Smooth muscle cell (in vitro differentiated cells): ENCODE measurements at regions not wholly inside any gene's neighbourhood (a gene's known extent, or its start where the extent isn't known, plus 50 kb on each side); places are given as distances from the start of the nearest gene placed in this dataset.

ENCODE experiments used
- DNase-seq: peaks from one replicate; lab custom pipeline; 2025; ENCODE audit not compliant: unreplicated experiment; lab: John Stamatoyannopoulos, UW
- H2AFZ ChIP-seq: fragments of 200-600 bp; sonication (generic); 2 replicates; pipeline ENCODE4 v1.6.0; 2016; ENCODE audit warnings: antibody characterized with exemption, low read depth, mild to moderate bottlenecking
- H3F3A ChIP-seq: fragments of 200-600 bp; sonication (generic); 2 replicates; pipeline ENCODE4 v1.6.0; 2017; ENCODE audit warnings: antibody characterized with exemption, low read depth
- H3K27ac ChIP-seq: fragments of 200-600 bp; sonication (generic); 2 replicates; pipeline ENCODE4 v1.5.1; 2016; ENCODE audit warnings: low read depth, mild to moderate bottlenecking
- H3K27me3 ChIP-seq: fragments of 200-600 bp; sonication (generic); 2 replicates; pipeline ENCODE4 v1.6.1; 2016; ENCODE audit warnings: low read depth, mild to moderate bottlenecking
- H3K36me3 ChIP-seq: fragments of 200-600 bp; sonication (generic); 2 replicates; pipeline ENCODE4 v1.5.1; 2016; ENCODE audit warnings: low read depth
- H3K4me1 ChIP-seq: fragments of 200-600 bp; sonication (generic); 2 replicates; pipeline ENCODE4 v1.5.1; 2016; ENCODE audit warnings: low read depth
- H3K4me2 ChIP-seq: fragments of 200-600 bp; sonication (generic); 2 replicates; pipeline ENCODE4 v1.6.0; 2016; ENCODE audit warnings: mild to moderate bottlenecking
- H3K4me3 ChIP-seq: fragments of 200-600 bp; sonication (generic); 2 replicates; pipeline ENCODE4 v1.5.1; 2016; ENCODE audit warnings: mild to moderate bottlenecking
- H3K79me2 ChIP-seq: fragments of 200-600 bp; sonication (generic); 2 replicates; pipeline ENCODE4 v1.6.0; 2016; ENCODE audit warnings: low read depth, mild to moderate bottlenecking
- H3K9ac ChIP-seq: fragments of 200-600 bp; sonication (generic); 2 replicates; pipeline ENCODE4 v1.6.0; 2016; ENCODE audit warnings: low read depth
- H3K9me3 ChIP-seq: fragments of 200-600 bp; sonication (generic); replicated peaks from 2 replicates; pipeline ENCODE4 v1.5.1; 2016; ENCODE audit warnings: low read depth
- H4K20me1 ChIP-seq: fragments of 200-600 bp; sonication (generic); 2 replicates; pipeline ENCODE4 v1.6.0; 2016; ENCODE audit warnings: low read depth
- WGBS: methylation state at CpG from one replicate; pipeline ENCODE4 v1.1.7; 2016; ENCODE audit warnings: low lambda C conversion rate; 5-methylcytosine and 5-hydroxymethylcytosine counted together
- TF ChIP-seq, protein P1 (sequence below): fragments of 200-600 bp; sonication (generic); IDR thresholded peaks from 2 replicates; pipeline ENCODE4 v1.5.1; 2017; ENCODE audit warnings: borderline replicate concordance, mild to moderate bottlenecking, antibody characterized with exemption; ENCODE audit not compliant: insufficient read depth, poor library complexity, severe bottlenecking

DNA sequence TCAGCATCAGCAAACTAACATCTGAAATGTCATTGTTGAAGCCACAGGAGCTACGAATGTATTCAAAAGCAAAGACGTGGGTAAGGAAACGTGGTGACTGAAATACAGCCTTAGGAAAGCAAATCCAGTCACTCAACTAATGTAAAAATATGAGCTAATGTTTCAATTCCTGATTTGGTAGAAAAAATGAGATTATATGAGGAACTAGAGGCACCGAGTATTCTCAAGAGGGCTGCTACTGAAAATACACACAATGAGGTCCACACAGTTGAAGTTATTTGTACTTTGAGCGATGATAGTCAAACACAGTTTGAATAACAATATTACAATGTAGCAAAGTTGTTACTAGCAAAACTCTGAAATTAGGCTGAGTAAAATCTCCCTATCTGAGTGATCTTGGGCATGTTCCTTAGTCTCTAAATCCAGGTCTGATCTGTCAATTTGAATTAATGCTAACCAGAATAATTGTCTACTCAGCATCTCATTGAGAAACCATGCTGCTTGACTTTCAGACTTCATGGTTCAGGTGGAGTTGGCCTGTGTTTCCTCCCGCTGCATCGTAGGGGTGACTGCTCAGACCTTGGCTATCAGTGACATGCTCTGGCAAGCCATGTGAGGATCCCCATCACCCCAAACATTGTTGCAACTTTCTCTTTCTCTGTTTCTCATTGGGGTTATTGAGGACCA is 467.1 kb upstream of the SOX5 start:
- Histone ChIP-seq H3K27ac (no peak overlapping the region), H3K9ac (no peak overlapping the region), H3F3A (no peaks in the 10 kb centered on the region), H3K79me2 (peaks cover 40% of the 10 kb centered on the region), H3K4me1 (peaks cover 3% of the 10 kb centered on the region), H2AFZ (no peak overlapping the region), H3K4me3 (no peak overlapping the region), H4K20me1 (no peaks in the 10 kb centered on the region), H3K27me3 (no peaks in the 10 kb centered on the region), H3K9me3 (no peaks in the 10 kb centered on the region), H3K36me3 (no peaks in the 10 kb centered on the region), H3K4me2 (no peak overlapping the region)
- 88% methylated on average over 7 of the region's 7 CpGs for WGBS
- TF ChIP-seq, protein P1, sequence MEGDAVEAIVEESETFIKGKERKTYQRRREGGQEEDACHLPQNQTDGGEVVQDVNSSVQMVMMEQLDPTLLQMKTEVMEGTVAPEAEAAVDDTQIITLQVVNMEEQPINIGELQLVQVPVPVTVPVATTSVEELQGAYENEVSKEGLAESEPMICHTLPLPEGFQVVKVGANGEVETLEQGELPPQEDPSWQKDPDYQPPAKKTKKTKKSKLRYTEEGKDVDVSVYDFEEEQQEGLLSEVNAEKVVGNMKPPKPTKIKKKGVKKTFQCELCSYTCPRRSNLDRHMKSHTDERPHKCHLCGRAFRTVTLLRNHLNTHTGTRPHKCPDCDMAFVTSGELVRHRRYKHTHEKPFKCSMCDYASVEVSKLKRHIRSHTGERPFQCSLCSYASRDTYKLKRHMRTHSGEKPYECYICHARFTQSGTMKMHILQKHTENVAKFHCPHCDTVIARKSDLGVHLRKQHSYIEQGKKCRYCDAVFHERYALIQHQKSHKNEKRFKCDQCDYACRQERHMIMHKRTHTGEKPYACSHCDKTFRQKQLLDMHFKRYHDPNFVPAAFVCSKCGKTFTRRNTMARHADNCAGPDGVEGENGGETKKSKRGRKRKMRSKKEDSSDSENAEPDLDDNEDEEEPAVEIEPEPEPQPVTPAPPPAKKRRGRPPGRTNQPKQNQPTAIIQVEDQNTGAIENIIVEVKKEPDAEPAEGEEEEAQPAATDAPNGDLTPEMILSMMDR = no peak
- DNase-seq = no peak

DNA sequence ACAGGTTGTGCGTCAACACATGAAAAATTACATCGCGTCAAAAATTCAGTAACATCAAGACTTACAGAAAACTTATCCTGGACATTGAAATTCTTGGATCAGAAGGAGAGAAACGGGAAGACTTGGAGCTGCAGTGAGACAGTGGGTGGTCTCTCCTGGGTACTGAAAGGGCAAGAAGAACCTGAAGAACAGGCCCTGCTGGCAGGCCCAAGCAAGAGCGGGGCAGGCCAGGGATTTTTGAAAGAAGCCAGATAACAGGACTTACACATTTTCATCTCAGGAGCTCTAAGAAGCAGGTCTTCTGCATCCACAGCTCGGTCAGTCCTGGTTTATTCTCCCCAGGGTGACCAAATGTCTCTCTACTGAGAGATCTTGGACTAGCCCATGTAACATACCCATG is 466.5 kb upstream of the SOX5 start:
- no peak overlapping the region for H3K4me2 ChIP-seq
- H3K9ac ChIP-seq = no peak overlapping the region
- no peaks in the 10 kb centered on the region for H3K27me3 ChIP-seq
- peaks cover 3% of the 10 kb centered on the region for H3K4me1 ChIP-seq
- peaks cover 38% of the 10 kb centered on the region for H3K79me2 ChIP-seq
- DNase-seq = no peak
- H3K27ac ChIP-seq = no peak overlapping the region
- TF ChIP-seq, protein P1 = no peak
- H2AFZ ChIP-seq = no peak overlapping the region
- H3K36me3 ChIP-seq = no peaks in the 10 kb centered on the region
- no peaks in the 10 kb centered on the region for H3F3A ChIP-seq
- no peaks in the 10 kb centered on the region for H3K9me3 ChIP-seq
- no peaks in the 10 kb centered on the region for H4K20me1 ChIP-seq
- WGBS = 81% methylated on average over 6 of the region's 6 CpGs
- H3K4me3 ChIP-seq = no peak overlapping the region

DNA sequence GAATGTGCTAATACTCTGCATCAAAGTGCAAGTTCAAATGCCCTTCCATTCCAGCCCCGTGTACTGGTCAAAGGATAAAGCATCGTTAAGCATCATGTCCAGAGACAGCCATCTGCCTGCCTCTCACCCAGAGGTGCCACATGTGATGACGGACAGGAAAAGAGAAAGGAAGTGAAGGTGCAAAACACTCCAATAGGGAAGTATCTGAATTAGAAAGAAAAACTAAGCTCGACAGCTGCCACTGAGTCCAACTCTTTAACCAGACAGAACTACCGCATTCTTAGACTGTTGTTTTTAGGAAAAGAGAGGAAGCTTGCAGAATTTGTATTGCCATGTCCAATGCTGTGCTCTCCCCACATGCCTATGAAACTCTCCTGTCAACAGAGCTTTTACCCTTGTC is 465.0 kb upstream of the SOX5 start:
- TF ChIP-seq, protein P1 = no peak
- no peaks in the 10 kb centered on the region for H3K27me3 ChIP-seq
- H3K27ac ChIP-seq = no peak overlapping the region
- no peaks in the 10 kb centered on the region for H3K9me3 ChIP-seq
- H4K20me1 ChIP-seq = no peaks in the 10 kb centered on the region
- H3K36me3 ChIP-seq = no peaks in the 10 kb centered on the region
- H3K4me3 ChIP-seq = no peak overlapping the region
- H3K79me2 ChIP-seq = peaks cover 24% of the 10 kb centered on the region
- no peak overlapping the region for H3K4me2 ChIP-seq
- peaks cover 3% of the 10 kb centered on the region for H3K4me1 ChIP-seq
- no peaks in the 10 kb centered on the region for H3F3A ChIP-seq
- DNase-seq = no peak
- H2AFZ ChIP-seq = no peak overlapping the region
- H3K9ac ChIP-seq = no peak overlapping the region
- 82% methylated on average over 5 of the region's 5 CpGs for WGBS

DNA sequence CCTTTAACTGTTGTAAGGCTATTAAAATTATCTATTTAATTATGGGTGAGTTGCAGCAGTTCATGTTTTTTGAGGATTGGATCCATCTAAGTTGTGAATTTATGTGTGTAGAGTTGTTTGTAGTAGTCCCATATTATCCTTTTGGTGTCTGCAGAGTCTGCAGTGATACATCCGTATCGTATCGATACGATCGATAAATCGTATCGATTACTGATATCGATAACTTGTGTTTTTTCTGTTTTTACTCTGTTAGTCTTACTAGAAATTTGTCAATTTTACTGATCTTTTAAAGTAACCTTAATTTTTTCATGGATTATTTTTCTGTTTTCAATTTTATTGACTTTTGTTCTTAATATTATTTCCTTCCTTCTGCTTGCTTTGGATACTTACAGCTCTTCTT is 462.5 kb upstream of the SOX5 start:
- Histone ChIP-seq H3K79me2 (peaks cover 15% of the 10 kb centered on the region), H3K4me3 (no peak overlapping the region), H3F3A (no peaks in the 10 kb centered on the region), H4K20me1 (no peaks in the 10 kb centered on the region), H3K27ac (no peak overlapping the region), H3K27me3 (no peaks in the 10 kb centered on the region), H3K9me3 (no peaks in the 10 kb centered on the region), H3K36me3 (no peaks in the 10 kb centered on the region), H2AFZ (no peak overlapping the region), H3K4me1 (no peaks in the 10 kb centered on the region), H3K4me2 (no peak overlapping the region), H3K9ac (no peak overlapping the region)
- TF ChIP-seq, protein P1 = no peak
- DNase-seq = no peak
- WGBS = 99% methylated on average over 8 of the region's 8 CpGs
